ENCODE measurements at regions not wholly inside any gene's neighbourhood (a gene's known extent, or its start where the extent isn't known, plus 50 kb on each side); places are given as distances from the start of the nearest gene placed in this dataset.

DNA sequence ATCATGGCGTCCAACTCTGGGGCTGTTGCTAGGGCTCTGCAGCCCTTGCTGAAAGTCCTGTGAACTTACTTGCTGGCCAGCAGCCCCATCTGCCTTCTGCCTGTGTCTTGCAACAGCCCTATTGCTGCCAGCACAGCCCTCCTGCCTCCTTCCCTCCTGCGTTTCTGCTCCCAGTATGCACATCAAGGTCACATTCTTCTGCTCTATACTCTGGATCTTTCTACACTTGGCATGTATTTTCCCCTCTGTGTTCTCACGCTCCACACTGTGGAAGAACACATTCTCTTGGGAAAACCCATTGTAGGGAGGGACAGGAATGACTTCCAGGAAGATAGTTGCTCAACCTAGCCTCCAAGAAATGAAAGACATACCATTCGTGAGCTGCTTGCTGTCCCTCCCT, 80.9 kb upstream of the PHACTR2 start:
- DNase-seq (ENCODE audit: low read depth in 2 of 2) = peak; percentile 82 to 97
- no peak overlapping the region for H3K4me3 ChIP-seq (replicated peaks in 1 of 2; ENCODE audit: low read depth in 2 of 2, low read length in 2 of 2)
- TF ChIP-seq, protein P1, sequence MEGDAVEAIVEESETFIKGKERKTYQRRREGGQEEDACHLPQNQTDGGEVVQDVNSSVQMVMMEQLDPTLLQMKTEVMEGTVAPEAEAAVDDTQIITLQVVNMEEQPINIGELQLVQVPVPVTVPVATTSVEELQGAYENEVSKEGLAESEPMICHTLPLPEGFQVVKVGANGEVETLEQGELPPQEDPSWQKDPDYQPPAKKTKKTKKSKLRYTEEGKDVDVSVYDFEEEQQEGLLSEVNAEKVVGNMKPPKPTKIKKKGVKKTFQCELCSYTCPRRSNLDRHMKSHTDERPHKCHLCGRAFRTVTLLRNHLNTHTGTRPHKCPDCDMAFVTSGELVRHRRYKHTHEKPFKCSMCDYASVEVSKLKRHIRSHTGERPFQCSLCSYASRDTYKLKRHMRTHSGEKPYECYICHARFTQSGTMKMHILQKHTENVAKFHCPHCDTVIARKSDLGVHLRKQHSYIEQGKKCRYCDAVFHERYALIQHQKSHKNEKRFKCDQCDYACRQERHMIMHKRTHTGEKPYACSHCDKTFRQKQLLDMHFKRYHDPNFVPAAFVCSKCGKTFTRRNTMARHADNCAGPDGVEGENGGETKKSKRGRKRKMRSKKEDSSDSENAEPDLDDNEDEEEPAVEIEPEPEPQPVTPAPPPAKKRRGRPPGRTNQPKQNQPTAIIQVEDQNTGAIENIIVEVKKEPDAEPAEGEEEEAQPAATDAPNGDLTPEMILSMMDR (IDR thresholded peaks at IDR 0.05; ENCODE audit: low read depth, low read length) = no peak

DNA sequence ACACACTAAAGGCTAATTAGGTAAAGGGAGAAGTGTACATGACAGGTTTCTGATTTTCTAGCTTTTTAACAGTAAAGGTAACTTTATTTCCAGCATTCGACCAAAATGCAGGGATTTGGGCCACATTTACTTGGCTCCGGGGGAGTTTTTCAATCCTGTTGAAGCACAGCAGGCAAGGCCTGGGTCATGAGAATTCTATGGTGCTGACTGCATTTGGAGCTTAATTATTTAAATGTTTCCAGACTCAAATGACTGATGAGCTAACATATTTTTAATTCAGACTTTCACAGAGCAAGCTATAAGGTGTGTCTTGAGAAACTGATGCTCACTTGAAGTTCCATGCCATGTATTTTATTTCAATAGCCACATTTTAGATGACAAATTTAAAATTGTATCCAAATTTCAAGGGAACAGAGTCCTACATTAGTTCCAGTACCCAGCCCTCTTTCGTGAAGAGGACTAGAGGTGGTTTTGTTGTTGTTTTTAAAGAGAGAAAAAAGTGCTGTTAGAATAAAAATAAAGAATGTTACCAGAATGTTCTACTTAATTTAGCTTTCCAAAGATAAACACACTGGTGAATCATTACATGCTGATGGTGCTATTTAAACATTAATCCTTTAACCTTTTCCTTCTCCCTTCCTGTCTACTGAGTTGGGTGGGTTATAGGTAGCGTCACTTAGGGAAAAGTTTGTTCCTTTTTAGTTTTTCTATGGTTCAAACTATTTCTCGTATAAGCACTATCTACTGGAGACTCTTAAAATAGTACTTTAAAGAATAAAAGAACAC, 82.3 kb upstream of the PHACTR2 start:
- no peak for DNase-seq (ENCODE audit: low read depth in 2 of 2)
- TF ChIP-seq, protein P1 (IDR thresholded peaks at IDR 0.05; ENCODE audit: low read depth, low read length) = no peak
- H3K4me3 ChIP-seq (replicated peaks in 1 of 2; ENCODE audit: low read depth in 2 of 2, low read length in 2 of 2) = no peak overlapping the region

DNA sequence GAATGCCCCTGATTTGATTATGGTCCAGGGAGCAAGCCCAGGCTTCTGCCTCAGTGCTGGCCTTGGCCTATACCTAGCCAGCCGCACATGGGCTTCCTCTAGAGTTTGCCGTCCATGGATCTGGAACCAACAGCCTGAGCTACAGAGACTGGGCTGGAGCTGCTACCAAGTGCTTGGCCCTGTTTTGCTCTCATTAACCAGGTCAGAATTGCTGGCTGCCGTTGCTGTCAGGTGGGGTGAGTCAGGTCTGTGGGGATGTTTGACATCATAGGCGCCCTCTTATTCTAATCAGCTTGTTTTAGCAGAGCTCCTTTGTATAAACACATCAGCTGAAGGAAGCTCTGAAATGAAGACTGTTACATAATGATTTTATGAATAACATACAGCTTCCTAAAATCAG, 83.1 kb upstream of the PHACTR2 start:
- TF ChIP-seq, protein P1 (IDR thresholded peaks at IDR 0.05; ENCODE audit: low read depth, low read length) = no peak
- peak in 1 of 2 donors; percentile 39 for DNase-seq (ENCODE audit: low read depth in 2 of 2)
- no peak overlapping the region for H3K4me3 ChIP-seq (replicated peaks in 1 of 2; ENCODE audit: low read depth in 2 of 2, low read length in 2 of 2)

DNA sequence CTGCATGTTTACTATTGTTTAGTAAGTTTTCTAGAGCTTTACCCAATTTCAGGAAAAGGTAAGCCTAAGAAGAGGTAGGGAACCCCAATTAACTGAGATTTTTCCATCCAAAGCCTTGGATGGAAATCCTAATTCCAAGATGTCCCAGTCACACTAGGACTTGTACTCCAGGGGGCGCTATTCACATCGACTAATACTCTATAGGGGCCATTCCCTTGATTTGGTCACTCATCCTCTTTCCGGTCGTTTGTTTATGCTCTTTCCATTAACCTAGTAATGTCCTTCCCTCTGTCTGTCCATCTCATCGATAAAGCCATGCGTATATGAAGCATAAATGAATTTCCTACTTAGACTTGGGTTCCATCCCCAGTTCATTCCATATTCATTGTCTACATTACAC, 80.8 kb upstream of the FUCA2 start:
- TF ChIP-seq, protein P1 (IDR thresholded peaks at IDR 0.05; ENCODE audit: low read depth, low read length) = peak; percentile 39
- H3K4me3 ChIP-seq (replicated peaks in 1 of 2; ENCODE audit: low read depth in 2 of 2, low read length in 2 of 2) = no peak overlapping the region
- DNase-seq (ENCODE audit: low read depth in 2 of 2) = peak in 1 of 2 donors; percentile 26

DNA sequence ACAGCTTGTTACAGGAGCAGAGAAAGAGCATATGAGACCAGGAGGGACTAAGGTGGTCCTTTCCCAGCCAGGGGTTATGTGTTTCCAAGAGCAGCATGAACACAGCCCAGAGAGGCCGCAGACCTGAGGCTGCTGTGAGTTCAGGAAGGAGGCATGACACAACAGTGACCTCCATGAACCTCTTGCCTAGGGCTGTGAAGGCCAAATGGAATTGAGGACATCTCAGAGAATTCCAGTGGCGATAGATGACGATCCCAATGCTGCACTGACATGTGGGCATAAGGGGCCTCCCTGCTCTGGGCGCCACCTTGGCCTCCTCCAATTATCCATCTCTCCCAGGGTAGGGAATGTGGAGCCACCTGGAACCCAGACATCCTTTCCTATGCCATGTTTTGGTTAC, 79.9 kb upstream of the FUCA2 start:
- no peak for DNase-seq (ENCODE audit: low read depth in 2 of 2)
- H3K4me3 ChIP-seq (replicated peaks in 1 of 2; ENCODE audit: low read depth in 2 of 2, low read length in 2 of 2) = no peak overlapping the region
- TF ChIP-seq, protein P1 (IDR thresholded peaks at IDR 0.05; ENCODE audit: low read depth, low read length) = no peak

DNA sequence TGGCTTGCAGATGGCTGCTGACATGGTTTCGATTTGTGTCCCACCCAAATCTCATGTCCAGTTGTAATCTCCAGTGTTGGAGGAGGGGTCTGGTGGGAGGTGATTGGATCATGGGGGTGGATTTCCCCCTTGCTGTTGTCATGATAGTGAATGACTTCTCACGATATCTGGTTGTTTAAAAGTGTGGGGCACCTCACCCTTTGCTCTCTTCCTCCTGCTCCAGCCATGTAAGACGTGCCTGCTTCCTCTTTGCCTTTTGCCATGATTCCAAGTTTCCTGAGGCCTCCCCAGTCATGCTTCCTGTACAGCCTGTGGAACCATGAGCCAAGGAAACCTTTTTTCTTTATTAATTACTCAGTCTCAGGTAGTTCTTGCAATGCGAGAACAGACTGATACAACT, 77.6 kb upstream of the FUCA2 start:
- H3K4me3 ChIP-seq (replicated peaks in 1 of 2; ENCODE audit: low read depth in 2 of 2, low read length in 2 of 2) = no peak overlapping the region
- TF ChIP-seq, protein P1 (IDR thresholded peaks at IDR 0.05; ENCODE audit: low read depth, low read length) = no peak
- no peak for DNase-seq (ENCODE audit: low read depth in 2 of 2)

DNA sequence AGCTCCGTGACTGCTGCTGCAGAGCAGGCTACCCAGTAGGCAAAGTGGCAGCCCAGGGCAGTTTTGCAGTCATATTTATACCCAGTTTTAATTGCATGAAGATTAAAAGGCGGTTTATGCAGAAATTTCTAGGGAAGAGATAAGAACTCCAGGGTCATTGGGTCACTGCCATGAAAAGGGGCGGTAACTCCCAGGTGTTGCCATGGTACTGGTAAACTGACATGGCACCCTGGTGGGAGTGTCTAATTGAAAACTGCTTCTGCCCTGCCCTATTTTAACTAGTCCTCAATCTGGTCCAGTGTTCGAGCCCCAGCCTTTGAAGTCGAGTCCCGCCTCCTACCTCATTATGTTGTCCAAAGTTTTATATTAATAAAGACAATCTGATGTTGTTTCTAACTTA, 75.0 kb upstream of the FUCA2 start:
- TF ChIP-seq, protein P1 (IDR thresholded peaks at IDR 0.05; ENCODE audit: low read depth, low read length) = no peak
- H3K4me3 ChIP-seq (replicated peaks in 1 of 2; ENCODE audit: low read depth in 2 of 2, low read length in 2 of 2) = no peak overlapping the region
- no peak for DNase-seq (ENCODE audit: low read depth in 2 of 2)
